GM10266 (cell line): ENCODE measurements at regions not wholly inside any gene's neighbourhood (a gene's known extent, or its start where the extent isn't known, plus 50 kb on each side); places are given as distances from the start of the nearest gene placed in this dataset.

Experiments
- DNase-seq: peaks from one replicate; pipeline ENCODE4 v3.0.0; 2012; ENCODE audit errors: extremely low spot score
- CTCF ChIP-seq: IDR thresholded peaks from 2 replicates; pipeline ENCODE4 v1.5.1; 2012; ENCODE audit warnings: mild to moderate bottlenecking, low read depth; ENCODE audit not compliant: control insufficient read depth, insufficient read depth; ENCODE audit errors: missing control alignments

GRCh38 chr1:95671098-95671497 is 437.1 kb downstream of the RWDD3 start:
- TF ChIP-seq CTCF = no peak

GRCh38 chr1:95679262-95679661 is 445.3 kb downstream of the RWDD3 start:
- TF ChIP-seq CTCF = no peak

More at GRCh38 chr1:95671098-95671497, 437.1 kb downstream of the RWDD3 start:
- no peak for DNase-seq

GRCh38 chr1:95685081-95685480 is 451.1 kb downstream of the RWDD3 start:
- no peak for DNase-seq
- no peak for TF ChIP-seq CTCF

More at GRCh38 chr1:95679262-95679661, 445.3 kb downstream of the RWDD3 start:
- DNase-seq = no peak

GRCh38 chr1:95686217-95686616 is 452.2 kb downstream of the RWDD3 start:
- DNase-seq = no peak
- no peak for TF ChIP-seq CTCF

GRCh38 chr1:95699149-95699953 is 465.3 kb downstream of the RWDD3 start:
- DNase-seq = no peak
- no peak for TF ChIP-seq CTCF

GRCh38 chr1:95701450-95702173 is 467.6 kb downstream of the RWDD3 start:
- DNase-seq = no peak
- no peak for TF ChIP-seq CTCF

GRCh38 chr1:95703046-95703445 is 469.0 kb downstream of the RWDD3 start:
- DNase-seq = no peak
- TF ChIP-seq CTCF = no peak
